ENCODE measurements at regions not wholly inside any gene's neighbourhood (a gene's known extent, or its start where the extent isn't known, plus 50 kb on each side); places are given as distances from the start of the nearest gene placed in this dataset.
"Not testable (repeated sequence)": the region's sequence is repeated elsewhere in the genome, so short reads cannot be mapped to it uniquely, and the experiment has no call there.

DNA sequence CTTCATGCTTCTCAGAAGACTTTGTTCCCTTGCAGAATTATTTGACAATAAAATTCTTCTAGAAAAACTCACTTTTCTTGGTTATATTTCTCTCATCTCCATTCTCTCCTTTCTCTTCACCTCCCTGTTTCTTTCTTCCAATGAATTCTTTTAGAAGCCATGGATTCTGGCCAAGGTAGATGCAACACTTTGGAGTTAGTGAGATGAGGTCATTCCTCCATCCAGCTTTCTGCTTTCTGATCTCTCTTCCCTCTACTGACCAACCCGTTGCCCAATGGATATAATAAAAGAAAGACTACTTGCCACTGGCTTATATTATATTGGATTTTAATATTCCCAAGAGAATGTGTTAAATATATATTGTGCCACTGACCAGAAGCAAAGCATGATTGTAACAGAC is 88.9 kb upstream of the KIF2A start:
- not testable (repeated sequence) for TF ChIP-seq MAFK (IDR thresholded peaks at IDR 0.05; ENCODE audit: low read depth, low read length); EZH2 (IDR thresholded peaks at IDR 0.05; ENCODE audit: low read depth, low read length, severe bottlenecking); ASH2L (IDR thresholded peaks at IDR 0.05; ENCODE audit: low read length); PHF8 (conservative IDR thresholded peaks at IDR 0.05; ENCODE audit: low read depth, low read length); TBP (IDR thresholded peaks at IDR 0.05; ENCODE audit: low read depth, low read length); TAF1 (IDR thresholded peaks at IDR 0.05; ENCODE audit: low read depth, low read length)
- TF ChIP-seq, protein P1, sequence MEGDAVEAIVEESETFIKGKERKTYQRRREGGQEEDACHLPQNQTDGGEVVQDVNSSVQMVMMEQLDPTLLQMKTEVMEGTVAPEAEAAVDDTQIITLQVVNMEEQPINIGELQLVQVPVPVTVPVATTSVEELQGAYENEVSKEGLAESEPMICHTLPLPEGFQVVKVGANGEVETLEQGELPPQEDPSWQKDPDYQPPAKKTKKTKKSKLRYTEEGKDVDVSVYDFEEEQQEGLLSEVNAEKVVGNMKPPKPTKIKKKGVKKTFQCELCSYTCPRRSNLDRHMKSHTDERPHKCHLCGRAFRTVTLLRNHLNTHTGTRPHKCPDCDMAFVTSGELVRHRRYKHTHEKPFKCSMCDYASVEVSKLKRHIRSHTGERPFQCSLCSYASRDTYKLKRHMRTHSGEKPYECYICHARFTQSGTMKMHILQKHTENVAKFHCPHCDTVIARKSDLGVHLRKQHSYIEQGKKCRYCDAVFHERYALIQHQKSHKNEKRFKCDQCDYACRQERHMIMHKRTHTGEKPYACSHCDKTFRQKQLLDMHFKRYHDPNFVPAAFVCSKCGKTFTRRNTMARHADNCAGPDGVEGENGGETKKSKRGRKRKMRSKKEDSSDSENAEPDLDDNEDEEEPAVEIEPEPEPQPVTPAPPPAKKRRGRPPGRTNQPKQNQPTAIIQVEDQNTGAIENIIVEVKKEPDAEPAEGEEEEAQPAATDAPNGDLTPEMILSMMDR (IDR thresholded peaks at IDR 0.05; ENCODE audit: control extremely low read depth in 1 of 3, insufficient read depth in 1 of 3, low read depth in 1 of 3, low read length in 3 of 3), result not testable (repeated sequence)
